GM06990 (cell line): ENCODE measurements at regions not wholly inside any gene's neighbourhood (a gene's known extent, or its start where the extent isn't known, plus 50 kb on each side); places are given as distances from the start of the nearest gene placed in this dataset.

Experiments used
- DNase-seq: peaks from one replicate; pipeline ENCODE4 v3.0.0-alpha.2; 2011; ENCODE audit not compliant: insufficient read length; ENCODE audit errors: extremely low read depth
- H3K27me3 ChIP-seq: replicated peaks from 2 replicates; pipeline ENCODE4 v1.6.0; 2011; ENCODE audit warnings: low read length; ENCODE audit not compliant: control insufficient read depth, insufficient read depth
- H3K36me3 ChIP-seq: 2 replicates; pipeline ENCODE4 v1.5.1; 2011; ENCODE audit warnings: low read length; ENCODE audit not compliant: control insufficient read depth, insufficient read depth
- H3K4me3 ChIP-seq: replicated peaks from 2 replicates; pipeline ENCODE4 v1.5.1; 2011; ENCODE audit warnings: low read depth, mild to moderate bottlenecking, control low read depth, low read length
- CTCF ChIP-seq: IDR thresholded peaks from 2 replicates; pipeline ENCODE4 v1.5.1; 2011; ENCODE audit warnings: low read length, control low read depth, mild to moderate bottlenecking, inconsistent platforms; ENCODE audit not compliant: insufficient read depth, poor library complexity, severe bottlenecking

GRCh38 chr2:54394392-54394791 is 61.7 kb upstream of the SPTBN1 start:
- H3K36me3 ChIP-seq: no peaks in the 10 kb centered on the region
- no peak for DNase-seq
- H3K27me3 ChIP-seq: no peaks in the 10 kb centered on the region
- no peak overlapping the region for H3K4me3 ChIP-seq
- TF ChIP-seq CTCF: no peak

- Histone ChIP-seq H3K4me3 (no peak overlapping the region), H3K27me3 (no peaks in the 10 kb centered on the region), H3K36me3 (no peaks in the 10 kb centered on the region)
- no peak for DNase-seq
- no peak for TF ChIP-seq CTCF
Observed at GRCh38 chr2:54396107-54396506, 60.0 kb upstream of the SPTBN1 start.

GRCh38 chr2:54396798-54397197 is 59.3 kb upstream of the SPTBN1 start:
- H3K4me3 ChIP-seq: no peak overlapping the region
- H3K27me3 ChIP-seq: no peaks in the 10 kb centered on the region
- no peak for DNase-seq
- no peaks in the 10 kb centered on the region for H3K36me3 ChIP-seq
- TF ChIP-seq CTCF: no peak

GRCh38 chr2:54397426-54397825 is 58.7 kb upstream of the SPTBN1 start:
- DNase-seq: no peak

GRCh38 chr2:54401554-54401953 is 54.6 kb upstream of the SPTBN1 start:
- DNase-seq: no peak
- no peak for TF ChIP-seq CTCF
- no peak overlapping the region for H3K4me3 ChIP-seq
- H3K36me3 ChIP-seq: no peaks in the 10 kb centered on the region
- H3K27me3 ChIP-seq: no peaks in the 10 kb centered on the region

More at GRCh38 chr2:54397426-54397825, 58.7 kb upstream of the SPTBN1 start:
- H3K27me3 ChIP-seq: no peaks in the 10 kb centered on the region
- no peaks in the 10 kb centered on the region for H3K36me3 ChIP-seq
- no peak overlapping the region for H3K4me3 ChIP-seq
- TF ChIP-seq CTCF: no peak

GRCh38 chr2:54402350-54402749 is 53.8 kb upstream of the SPTBN1 start:
- Histone ChIP-seq H3K27me3 (no peaks in the 10 kb centered on the region), H3K36me3 (no peaks in the 10 kb centered on the region), H3K4me3 (no peak overlapping the region)
- DNase-seq: no peak
- TF ChIP-seq CTCF: no peak
